ENCODE measurements at regions not wholly inside any gene's neighbourhood (a gene's known extent, or its start where the extent isn't known, plus 50 kb on each side); places are given as distances from the start of the nearest gene placed in this dataset.

DNA sequence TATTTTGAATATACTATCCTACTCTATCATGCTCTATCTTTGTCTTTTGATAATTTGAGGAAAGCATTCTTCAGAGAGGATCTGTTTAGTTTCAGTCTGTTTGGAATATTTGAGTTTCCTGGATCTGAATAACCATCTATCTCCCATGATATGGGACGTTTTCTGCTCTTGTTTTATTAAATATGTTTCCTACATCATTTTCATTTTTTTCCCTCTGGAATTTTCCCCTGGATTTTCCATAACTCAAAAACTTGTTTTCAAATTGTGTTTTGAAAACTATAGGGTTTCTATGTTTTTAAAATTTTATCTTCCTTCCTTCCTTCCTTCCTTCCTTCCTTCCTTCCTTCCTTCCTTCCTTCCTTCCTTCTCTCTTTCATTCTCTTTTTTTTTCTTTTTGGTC, 974.2 kb downstream of the TMEM121 start:
- no peak for TF ChIP-seq SNAI2 (CRISPR knock-in tag; IDR thresholded peaks at IDR 0.05)
- TF ChIP-seq, protein P1, sequence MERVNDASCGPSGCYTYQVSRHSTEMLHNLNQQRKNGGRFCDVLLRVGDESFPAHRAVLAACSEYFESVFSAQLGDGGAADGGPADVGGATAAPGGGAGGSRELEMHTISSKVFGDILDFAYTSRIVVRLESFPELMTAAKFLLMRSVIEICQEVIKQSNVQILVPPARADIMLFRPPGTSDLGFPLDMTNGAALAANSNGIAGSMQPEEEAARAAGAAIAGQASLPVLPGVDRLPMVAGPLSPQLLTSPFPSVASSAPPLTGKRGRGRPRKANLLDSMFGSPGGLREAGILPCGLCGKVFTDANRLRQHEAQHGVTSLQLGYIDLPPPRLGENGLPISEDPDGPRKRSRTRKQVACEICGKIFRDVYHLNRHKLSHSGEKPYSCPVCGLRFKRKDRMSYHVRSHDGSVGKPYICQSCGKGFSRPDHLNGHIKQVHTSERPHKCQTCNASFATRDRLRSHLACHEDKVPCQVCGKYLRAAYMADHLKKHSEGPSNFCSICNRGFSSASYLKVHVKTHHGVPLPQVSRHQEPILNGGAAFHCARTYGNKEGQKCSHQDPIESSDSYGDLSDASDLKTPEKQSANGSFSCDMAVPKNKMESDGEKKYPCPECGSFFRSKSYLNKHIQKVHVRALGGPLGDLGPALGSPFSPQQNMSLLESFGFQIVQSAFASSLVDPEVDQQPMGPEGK (CRISPR knock-in tag; IDR thresholded peaks at IDR 0.05; ENCODE audit: borderline replicate concordance), result no peak
- TF ChIP-seq, protein P2, sequence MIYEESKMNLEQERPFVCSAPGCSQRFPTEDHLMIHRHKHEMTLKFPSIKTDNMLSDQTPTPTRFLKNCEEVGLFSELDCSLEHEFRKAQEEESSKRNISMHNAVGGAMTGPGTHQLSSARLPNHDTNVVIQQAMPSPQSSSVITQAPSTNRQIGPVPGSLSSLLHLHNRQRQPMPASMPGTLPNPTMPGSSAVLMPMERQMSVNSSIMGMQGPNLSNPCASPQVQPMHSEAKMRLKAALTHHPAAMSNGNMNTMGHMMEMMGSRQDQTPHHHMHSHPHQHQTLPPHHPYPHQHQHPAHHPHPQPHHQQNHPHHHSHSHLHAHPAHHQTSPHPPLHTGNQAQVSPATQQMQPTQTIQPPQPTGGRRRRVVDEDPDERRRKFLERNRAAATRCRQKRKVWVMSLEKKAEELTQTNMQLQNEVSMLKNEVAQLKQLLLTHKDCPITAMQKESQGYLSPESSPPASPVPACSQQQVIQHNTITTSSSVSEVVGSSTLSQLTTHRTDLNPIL (CRISPR knock-in tag; IDR thresholded peaks at IDR 0.05; ENCODE audit: low read depth), result no peak
- TF ChIP-seq TCF4 (CRISPR knock-in tag; IDR thresholded peaks at IDR 0.05; ENCODE audit: borderline replicate concordance), result no peak
- TF ChIP-seq ARNTL (CRISPR knock-in tag; IDR thresholded peaks at IDR 0.05; ENCODE audit: borderline replicate concordance, low read depth), result no peak
- no peak for TF ChIP-seq ZC3H10 (CRISPR knock-in tag; IDR thresholded peaks at IDR 0.05)
